Prostate gland (tissue), 2 donors: ENCODE measurements at regions not wholly inside any gene's neighbourhood (a gene's known extent, or its start where the extent isn't known, plus 50 kb on each side); places are given as distances from the start of the nearest gene placed in this dataset.
"Not testable (repeated sequence)": the region's sequence is repeated elsewhere in the genome, so short reads cannot be mapped to it uniquely, and the experiment has no call there.

Experiments used
- DNase-seq: peaks from one replicate; pipeline ENCODE4 v3.0.0-alpha.2; 2019; ENCODE audit warnings: low spot score
- H3K27ac ChIP-seq, 2 donors: fragments of 200-600 bp; sonication (generic); 2 replicates each; pipeline ENCODE4 v1.5.1; 2017 to 2019
- H3K27me3 ChIP-seq: fragments of 200-600 bp; sonication (generic); replicated peaks from 2 replicates; pipeline ENCODE4 v1.5.1; 2019; ENCODE audit not compliant: insufficient read depth
- H3K36me3 ChIP-seq, 2 donors: fragments of 200-600 bp; sonication (generic); 1 replicate in 1 of 2; 2 replicates in 1 of 2; pipeline versions ENCODE4 v1.5.1 to v1.8.1; 2017 to 2019
- H3K4me1 ChIP-seq: fragments of 200-600 bp; sonication (generic); replicated peaks from 2 replicates; pipeline ENCODE4 v1.5.1; 2019
- H3K4me3 ChIP-seq, 2 donors: fragments of 200-600 bp; sonication (generic); 2 replicates each; pipeline ENCODE4 v1.5.1; 2017 to 2019
- H3K9me3 ChIP-seq: fragments of 200-600 bp; sonication (generic); 2 replicates; pipeline ENCODE4 v1.5.1; 2017
- WGBS: methylation state at CpG from one replicate; pipeline ENCODE4 v1.1.5; 2018; 5-methylcytosine and 5-hydroxymethylcytosine counted together
- intact Hi-C: fragments of 100-400 bp; cut with DNase I; formaldehyde crosslinking; loops from one replicate; pipeline ENCODE4 v1.14.2; 2022

GRCh38 chr7:6977368-6977767 is 151.3 kb upstream of the CCZ1B start:
- 94% methylated on average over 3 of the region's 3 CpGs for WGBS
- H3K9me3 ChIP-seq, DNase-seq, H3K27me3 ChIP-seq, H3K4me3 ChIP-seq, intact Hi-C loops, H3K27ac ChIP-seq, H3K4me1 ChIP-seq, H3K36me3 ChIP-seq: not testable (repeated sequence)

GRCh38 chr7:6978326-6978725 is 152.3 kb upstream of the CCZ1B start:
- H3K27ac ChIP-seq, H3K4me3 ChIP-seq, intact Hi-C loops, DNase-seq, H3K36me3 ChIP-seq, H3K4me1 ChIP-seq, H3K9me3 ChIP-seq, H3K27me3 ChIP-seq: not testable (repeated sequence)
- 72% methylated on average over 3 of the region's 3 CpGs for WGBS

GRCh38 chr7:6979456-6979855 is 153.4 kb upstream of the CCZ1B start:
- 90% methylated on average over 10 of the region's 10 CpGs for WGBS

GRCh38 chr7:6982375-6982774 is 156.3 kb upstream of the CCZ1B start:
- H3K27ac ChIP-seq, DNase-seq, H3K9me3 ChIP-seq, intact Hi-C loops, H3K27me3 ChIP-seq, H3K4me3 ChIP-seq, H3K36me3 ChIP-seq, H3K4me1 ChIP-seq: not testable (repeated sequence)
- no CpG with 5 or more reads among the region's 2 CpGs for WGBS

More at GRCh38 chr7:6979456-6979855, 153.4 kb upstream of the CCZ1B start:
- H3K27me3 ChIP-seq, H3K36me3 ChIP-seq, H3K9me3 ChIP-seq, H3K4me1 ChIP-seq, intact Hi-C loops, DNase-seq, H3K27ac ChIP-seq, H3K4me3 ChIP-seq: not testable (repeated sequence)

- H3K36me3 ChIP-seq, H3K4me1 ChIP-seq, H3K27me3 ChIP-seq, intact Hi-C loops, H3K27ac ChIP-seq, H3K9me3 ChIP-seq, DNase-seq, H3K4me3 ChIP-seq: not testable (repeated sequence)
- WGBS = 95% methylated on average over 4 of the region's 4 CpGs
Measured at GRCh38 chr7:6986892-6987291, 160.8 kb upstream of the CCZ1B start.

- DNase-seq, H3K36me3 ChIP-seq, intact Hi-C loops, H3K4me1 ChIP-seq, H3K9me3 ChIP-seq, H3K27me3 ChIP-seq, H3K27ac ChIP-seq, H3K4me3 ChIP-seq: not testable (repeated sequence)
- 68% methylated on average over 6 of the region's 6 CpGs for WGBS
Measured at GRCh38 chr7:6988608-6989007, 162.5 kb upstream of the CCZ1B start.

GRCh38 chr7:6989968-6990367 is 163.9 kb upstream of the CCZ1B start:
- 85% methylated on average over 5 of the region's 5 CpGs for WGBS
- H3K4me3 ChIP-seq, H3K36me3 ChIP-seq, intact Hi-C loops, H3K27ac ChIP-seq, H3K4me1 ChIP-seq, H3K9me3 ChIP-seq, H3K27me3 ChIP-seq, DNase-seq: not testable (repeated sequence)

GRCh38 chr7:6990426-6991152 is 164.5 kb upstream of the CCZ1B start:
- not testable (repeated sequence) for DNase-seq

GRCh38 chr7:6991169-6991611 is 165.1 kb upstream of the CCZ1B start:
- H3K27me3 ChIP-seq, H3K9me3 ChIP-seq, H3K4me3 ChIP-seq, H3K27ac ChIP-seq, H3K4me1 ChIP-seq, intact Hi-C loops, H3K36me3 ChIP-seq: not testable (repeated sequence)
- DNase-seq = peak; percentile 19
- WGBS = 29% methylated on average over 13 of the region's 13 CpGs

More at GRCh38 chr7:6990426-6991152, 164.5 kb upstream of the CCZ1B start:
- H3K36me3 ChIP-seq, H3K4me3 ChIP-seq, H3K27me3 ChIP-seq, H3K27ac ChIP-seq, intact Hi-C loops, H3K9me3 ChIP-seq, H3K4me1 ChIP-seq: not testable (repeated sequence)
- 51% methylated on average over 7 of the region's 7 CpGs for WGBS

GRCh38 chr7:6991686-6992085 is 165.6 kb upstream of the CCZ1B start:
- intact Hi-C loops, DNase-seq, H3K27ac ChIP-seq, H3K4me1 ChIP-seq, H3K4me3 ChIP-seq, H3K36me3 ChIP-seq, H3K27me3 ChIP-seq, H3K9me3 ChIP-seq: not testable (repeated sequence)
- WGBS = 34% methylated on average over 12 of the region's 12 CpGs

GRCh38 chr7:6992133-6992532 is 166.1 kb upstream of the CCZ1B start:
- H3K9me3 ChIP-seq, H3K36me3 ChIP-seq, H3K4me1 ChIP-seq, intact Hi-C loops, H3K4me3 ChIP-seq, DNase-seq, H3K27me3 ChIP-seq, H3K27ac ChIP-seq: not testable (repeated sequence)
- WGBS = 57% methylated on average over 11 of the region's 11 CpGs

GRCh38 chr7:6995026-6995425 is 169.0 kb upstream of the CCZ1B start:
- H3K9me3 ChIP-seq, DNase-seq, H3K4me3 ChIP-seq, intact Hi-C loops, H3K27ac ChIP-seq, H3K36me3 ChIP-seq, H3K4me1 ChIP-seq, H3K27me3 ChIP-seq: not testable (repeated sequence)
- WGBS = 91% methylated on average over 15 of the region's 16 CpGs
